IPS-18c (cell line): ENCODE measurements at regions not wholly inside any gene's neighbourhood (a gene's known extent, or its start where the extent isn't known, plus 50 kb on each side); places are given as distances from the start of the nearest gene placed in this dataset.

Experiments
- H3K4me3 ChIP-seq: 2 replicates; pipeline ENCODE4 v1.7.0; 2013; ENCODE audit warnings: low read depth, mild to moderate bottlenecking, low read length, moderate library complexity; ENCODE audit not compliant: insufficient read depth
- H3K9me3 ChIP-seq: one replicate; pipeline ENCODE4 v1.6.1; 2013; ENCODE audit warnings: mild to moderate bottlenecking, low read length, moderate library complexity; ENCODE audit not compliant: control insufficient read depth, insufficient read depth

DNA sequence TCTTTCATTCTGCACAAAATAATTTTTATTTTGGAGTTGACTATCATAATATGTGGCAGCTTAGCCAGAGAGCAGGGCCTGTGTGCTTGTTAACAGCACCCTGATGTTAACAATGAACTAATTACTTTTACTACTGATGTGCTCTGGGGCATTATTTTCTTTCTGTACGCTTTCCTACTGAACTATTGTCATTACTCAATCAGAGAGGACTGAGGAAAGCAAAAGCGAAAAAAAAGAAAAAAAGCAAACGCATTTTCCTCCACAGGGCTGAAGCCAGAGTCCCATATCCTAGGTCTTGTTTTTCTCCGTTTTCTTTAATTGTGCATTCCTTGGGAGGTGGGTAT lies 221.2 kb downstream of the TTLL7 start:
- no peak overlapping the region for H3K4me3 ChIP-seq
- no peaks in the 10 kb centered on the region for H3K9me3 ChIP-seq

DNA sequence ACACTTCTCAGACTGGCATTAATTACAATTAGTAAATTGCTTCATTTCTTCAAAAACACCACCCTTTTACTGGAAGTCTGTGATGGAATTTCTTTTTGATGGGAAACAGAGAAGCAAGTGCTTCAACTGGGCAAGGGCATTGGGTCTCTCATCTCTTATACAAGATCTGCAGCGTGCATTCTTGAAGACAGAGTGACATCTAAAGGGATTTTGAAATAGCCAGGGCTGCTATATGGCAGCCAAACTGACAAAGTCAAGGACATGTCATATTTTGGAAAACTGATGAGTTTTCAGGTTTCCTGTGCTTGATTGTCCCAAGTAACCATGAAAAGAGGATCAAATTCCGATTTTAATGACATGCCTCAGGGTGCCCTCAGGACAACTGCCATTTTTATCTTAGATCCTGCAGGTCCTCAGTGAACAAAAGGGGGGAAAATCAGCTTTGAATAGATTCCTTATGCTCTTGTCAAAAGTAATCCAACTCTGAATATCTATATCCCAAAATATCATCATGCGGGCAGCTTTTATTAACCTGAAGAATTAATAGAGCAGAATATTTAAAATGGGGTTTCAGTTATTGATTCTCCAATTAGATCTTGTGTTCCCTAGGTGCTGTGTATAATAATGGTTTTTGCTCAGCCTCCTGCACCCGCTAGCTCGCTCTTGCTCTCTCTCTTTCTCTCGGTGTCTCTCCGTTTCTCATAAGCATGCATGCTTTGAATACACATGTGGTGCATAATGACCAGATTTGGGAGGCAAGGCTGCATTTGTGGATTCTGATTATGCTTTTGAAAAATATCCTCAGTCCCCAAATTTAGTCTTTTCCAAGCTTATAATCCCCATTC lies 221.8 kb downstream of the TTLL7 start:
- H3K9me3 ChIP-seq = no peaks in the 10 kb centered on the region
- no peak overlapping the region for H3K4me3 ChIP-seq

- Histone ChIP-seq H3K4me3 (no peak overlapping the region), H3K9me3 (no peaks in the 10 kb centered on the region)
Observed at GRCh38 chr1:83775977-83776603, 222.8 kb downstream of the TTLL7 start.

DNA sequence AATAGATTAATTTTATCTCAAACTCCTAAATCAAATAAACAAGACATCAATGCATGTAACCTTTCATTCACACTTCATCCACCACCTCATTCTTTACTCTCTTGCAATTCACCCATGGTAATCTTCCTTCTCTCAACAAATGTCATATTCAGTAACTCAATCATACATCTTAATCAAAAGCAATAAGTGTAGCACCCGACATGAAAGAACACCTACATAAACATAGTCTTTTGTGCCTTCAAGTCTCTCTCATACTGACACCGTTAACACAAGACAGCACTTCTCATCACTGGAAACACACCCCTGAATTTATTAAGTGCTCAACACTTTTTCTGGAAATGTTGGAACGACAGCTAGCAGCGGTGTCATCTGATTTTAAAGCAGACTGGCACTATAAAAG lies 225.9 kb downstream of the TTLL7 start:
- H3K4me3 ChIP-seq = no peak overlapping the region

GRCh38 chr1:83770319-83770661 lies 228.6 kb downstream of the TTLL7 start:
- H3K9me3 ChIP-seq = no peaks in the 10 kb centered on the region
- H3K4me3 ChIP-seq = no peak overlapping the region

More for the DNA sequence above, 225.9 kb downstream of the TTLL7 start:
- H3K9me3 ChIP-seq = no peaks in the 10 kb centered on the region

DNA sequence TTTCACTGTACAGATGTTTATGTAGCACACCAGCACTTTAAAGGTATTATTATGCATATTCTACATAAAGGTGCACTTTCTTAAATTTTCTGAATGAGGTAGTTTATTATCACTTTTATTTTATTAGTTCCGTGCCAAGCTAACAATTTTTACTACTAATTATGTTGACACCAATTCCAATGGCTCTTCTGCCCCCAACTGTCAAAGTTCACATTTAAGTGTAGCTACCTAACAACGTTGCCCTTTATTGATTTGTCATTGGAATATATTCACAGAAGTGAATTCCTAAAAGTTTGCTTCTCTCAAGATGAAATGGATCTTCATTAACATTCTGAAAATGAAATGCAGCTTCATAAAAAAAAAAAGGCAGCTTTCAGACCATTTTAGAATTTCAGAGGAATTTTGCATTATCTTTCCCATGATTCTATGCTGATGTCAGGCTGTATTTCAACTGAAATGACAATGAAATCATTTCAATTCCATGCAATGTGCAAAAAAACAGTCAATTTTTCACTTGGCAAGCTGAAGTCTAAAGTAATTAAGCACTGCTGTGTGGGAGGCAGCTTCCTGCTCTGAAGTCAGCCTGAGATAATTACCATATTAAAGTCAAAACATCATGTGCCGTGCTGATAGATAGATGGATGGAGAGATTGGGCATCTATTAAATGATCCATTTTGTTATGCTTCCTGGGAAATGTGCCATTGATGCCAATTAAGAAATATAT lies 229.2 kb downstream of the TTLL7 start:
- H3K4me3 ChIP-seq = no peak overlapping the region
- no peaks in the 10 kb centered on the region for H3K9me3 ChIP-seq

DNA sequence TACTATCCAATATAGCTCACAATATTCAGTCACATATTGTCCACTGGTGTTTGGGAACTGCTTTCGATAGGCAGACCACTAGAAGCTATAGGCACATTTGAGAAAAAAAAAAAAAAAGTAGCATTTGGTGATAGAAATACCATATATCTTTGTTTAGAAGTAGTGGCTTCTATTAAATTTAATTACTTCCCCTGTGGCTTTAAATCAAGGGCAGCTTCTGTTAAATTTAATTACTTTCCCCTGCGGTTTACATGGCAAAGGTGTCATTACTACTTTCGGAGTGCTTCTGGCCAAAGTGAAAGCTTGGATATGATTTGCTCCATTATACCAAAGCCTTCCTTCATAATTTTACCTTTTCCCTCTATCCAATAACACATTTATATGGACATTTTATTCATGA lies 229.9 kb downstream of the TTLL7 start:
- H3K9me3 ChIP-seq = no peaks in the 10 kb centered on the region
- H3K4me3 ChIP-seq = no peak overlapping the region

DNA sequence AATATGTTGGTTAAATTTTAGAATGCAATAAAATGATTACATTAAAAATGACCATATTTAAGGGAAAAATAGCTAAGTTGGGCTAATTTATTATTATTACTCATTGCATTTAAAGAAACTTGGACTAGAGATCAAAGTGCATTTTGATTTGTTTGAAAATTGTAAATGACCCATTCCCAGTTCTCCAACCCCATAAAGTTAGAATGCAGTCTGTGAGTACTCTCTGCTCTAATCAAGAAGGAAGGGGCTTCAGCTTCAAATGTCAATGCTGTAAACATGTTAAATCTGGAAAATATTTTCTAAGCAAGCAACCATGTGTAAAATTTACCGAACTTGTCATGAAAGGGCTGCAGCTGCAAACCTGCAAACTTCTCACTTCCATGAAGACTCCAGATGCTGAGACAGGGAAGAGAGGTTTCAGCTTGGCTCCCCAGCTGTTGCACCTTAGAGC lies 232.7 kb downstream of the TTLL7 start:
- no peak overlapping the region for H3K4me3 ChIP-seq
- H3K9me3 ChIP-seq = no peaks in the 10 kb centered on the region

DNA sequence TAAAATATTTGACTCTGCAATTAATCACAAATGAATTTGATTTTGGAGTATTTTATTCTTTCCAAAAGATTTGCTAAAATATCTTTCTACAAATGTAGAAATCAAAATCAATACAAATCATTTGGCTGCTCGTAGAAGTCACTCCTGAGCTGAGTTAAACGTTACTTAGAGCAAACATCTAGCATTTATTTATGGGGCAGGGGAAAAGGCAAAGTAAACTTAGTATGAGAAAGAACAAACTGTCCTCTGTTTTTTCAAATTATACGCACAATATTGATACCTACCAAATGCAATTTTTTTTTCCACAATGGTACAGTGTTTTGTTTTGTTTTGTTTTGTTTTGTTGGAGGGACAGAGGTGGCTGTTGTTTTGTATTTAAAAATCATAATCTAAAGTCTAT lies 233.8 kb downstream of the TTLL7 start:
- H3K9me3 ChIP-seq = no peaks in the 10 kb centered on the region
- no peak overlapping the region for H3K4me3 ChIP-seq

GRCh38 chr1:83764209-83764608 lies 234.7 kb downstream of the TTLL7 start:
- H3K4me3 ChIP-seq = no peak overlapping the region
- no peaks in the 10 kb centered on the region for H3K9me3 ChIP-seq

GRCh38 chr1:83763361-83764095 lies 235.4 kb downstream of the TTLL7 start:
- H3K9me3 ChIP-seq = no peaks in the 10 kb centered on the region
- no peak overlapping the region for H3K4me3 ChIP-seq

DNA sequence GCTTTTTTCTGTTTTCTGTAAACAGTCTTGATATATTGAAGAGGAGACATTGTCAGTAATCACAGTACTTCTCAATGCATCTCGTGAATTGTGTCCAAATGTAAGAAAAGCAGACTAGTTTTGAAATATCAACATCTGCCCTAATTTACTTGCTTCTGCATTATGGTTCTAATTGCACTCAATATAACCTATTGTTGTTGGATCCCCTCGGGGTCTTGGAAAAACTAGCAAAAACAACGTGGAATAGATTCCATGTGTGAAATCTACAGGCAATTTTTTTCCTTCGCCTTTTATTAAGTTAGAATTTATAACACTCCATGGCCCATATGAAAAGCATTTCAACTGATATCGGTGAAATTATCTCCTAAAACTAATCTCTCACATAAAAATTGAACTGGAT lies 236.5 kb downstream of the TTLL7 start:
- no peaks in the 10 kb centered on the region for H3K9me3 ChIP-seq
- H3K4me3 ChIP-seq = no peak overlapping the region

GRCh38 chr1:83762039-83762365 lies 236.9 kb downstream of the TTLL7 start:
- Histone ChIP-seq H3K4me3 (no peak overlapping the region), H3K9me3 (no peaks in the 10 kb centered on the region)

- no peaks in the 10 kb centered on the region for H3K9me3 ChIP-seq
- no peak overlapping the region for H3K4me3 ChIP-seq
Observed at GRCh38 chr1:83761167-83762038, 237.5 kb downstream of the TTLL7 start.

DNA sequence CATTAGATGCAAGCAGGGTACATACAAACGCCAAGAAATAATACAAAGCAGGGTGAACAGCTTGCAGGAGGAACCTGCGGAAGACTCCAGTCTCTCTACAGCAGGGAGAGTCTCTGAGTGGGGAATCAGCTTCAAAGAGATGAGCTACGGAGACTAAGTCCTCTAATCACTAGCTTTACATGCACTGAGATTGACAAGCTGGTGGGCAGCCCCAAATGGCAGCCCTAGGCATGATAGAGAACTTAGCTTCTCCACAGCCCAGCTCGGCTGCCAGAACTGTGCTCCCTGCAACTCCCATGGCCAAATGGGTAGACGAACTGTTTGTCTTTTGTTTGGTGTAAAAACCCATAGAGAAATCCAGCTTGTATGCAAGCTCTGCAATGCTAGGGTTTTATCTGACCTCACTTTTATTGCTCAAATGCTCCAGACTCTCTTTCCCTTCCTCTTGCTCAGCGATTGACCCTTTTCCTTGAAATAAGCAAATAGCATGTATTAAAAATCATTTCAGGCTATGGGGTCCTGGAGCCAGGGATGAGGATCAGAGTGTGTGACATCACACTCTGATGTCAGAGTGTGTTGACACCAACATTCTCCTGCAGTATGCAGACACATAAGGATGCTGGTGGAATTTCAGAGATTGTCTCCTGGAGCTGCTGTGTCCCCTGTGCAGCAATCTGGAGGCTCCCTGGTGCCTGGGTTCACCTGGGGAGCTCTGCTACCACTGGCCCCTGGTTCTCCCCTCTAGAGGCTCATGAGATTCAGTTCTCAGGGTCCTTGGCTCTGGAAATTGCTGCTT lies 238.5 kb downstream of the TTLL7 start:
- H3K9me3 ChIP-seq = no peaks in the 10 kb centered on the region
- H3K4me3 ChIP-seq = no peak overlapping the region

- Histone ChIP-seq H3K9me3 (no peaks in the 10 kb centered on the region), H3K4me3 (no peak overlapping the region)
Observed at GRCh38 chr1:83756984-83757717, 241.8 kb downstream of the TTLL7 start.
